ENCODE measurements at regions not wholly inside any gene's neighbourhood (a gene's known extent, or its start where the extent isn't known, plus 50 kb on each side); places are given as distances from the start of the nearest gene placed in this dataset.

DNA sequence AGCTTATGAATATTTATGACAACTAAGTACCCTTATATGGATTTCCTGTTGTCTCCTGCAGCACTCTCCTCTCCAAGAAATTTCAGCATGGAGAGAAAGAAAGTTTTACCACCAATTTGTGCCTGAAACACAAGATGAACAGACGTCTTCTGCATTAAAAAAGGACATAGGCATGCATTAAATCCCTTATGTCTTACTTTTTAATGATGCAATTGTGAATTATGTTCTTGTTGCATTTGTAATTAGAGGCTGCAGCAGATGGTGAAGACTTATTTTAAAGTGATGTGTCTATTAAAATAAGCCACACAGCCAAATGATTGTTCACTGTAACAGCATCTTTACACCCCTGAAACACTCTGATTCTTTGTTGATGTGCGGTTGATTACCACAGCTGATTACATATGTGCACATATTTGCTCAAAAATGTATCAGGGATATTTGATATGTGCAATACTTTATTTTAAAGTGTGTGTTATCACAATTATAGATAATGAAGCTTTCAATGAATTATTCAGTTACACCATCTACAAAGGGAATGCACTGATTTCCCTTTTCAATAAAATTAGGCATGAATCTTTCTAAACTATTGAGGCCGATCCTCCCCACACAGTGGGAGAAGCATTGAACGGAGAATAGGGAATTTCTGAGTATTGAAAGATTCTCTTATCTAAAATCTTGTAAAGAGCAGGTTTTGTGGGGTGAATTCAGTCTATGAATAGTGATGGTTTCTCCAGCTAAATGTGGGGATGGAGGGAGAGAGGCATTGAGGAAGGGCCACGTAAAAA lies 585.1 kb downstream of the SLC4A3 start:
- H3K27me3 ChIP-seq (ENCODE audit: insufficient read depth, low read depth, low read length): no peaks in the 10 kb centered on the region
- H4K20me1 ChIP-seq (ENCODE audit: insufficient read depth): no peaks in the 10 kb centered on the region
- H3K9me3 ChIP-seq (ENCODE audit: low read length): no peaks in the 10 kb centered on the region
- H3K9ac ChIP-seq (ENCODE audit: low read length): no peak overlapping the region
- no peaks in the 10 kb centered on the region for H3K9me2 ChIP-seq (ENCODE audit: insufficient read depth, low read length)
- no peak overlapping the region for H3K4me2 ChIP-seq (ENCODE audit: low read length)
- H3K36me3 ChIP-seq (ENCODE audit: insufficient read depth, low read length): no peaks in the 10 kb centered on the region
- H2AFZ ChIP-seq (ENCODE audit: low read depth, low read length): no peak overlapping the region
- no peaks in the 10 kb centered on the region for H3F3A ChIP-seq (ENCODE audit: insufficient read depth, low read length, poor library complexity, severe bottlenecking)
- no peak for TF ChIP-seq EZH2 (IDR thresholded peaks at IDR 0.05; ENCODE audit: borderline replicate concordance, insufficient read depth, low read length, poor library complexity, severe bottlenecking)
- no peak for TF ChIP-seq RAD21 (conservative IDR thresholded peaks at IDR 0.05)
- TF ChIP-seq EP300 (conservative IDR thresholded peaks at IDR 0.05; ENCODE audit: poor library complexity, severe bottlenecking): no peak
- TF ChIP-seq, protein P1, sequence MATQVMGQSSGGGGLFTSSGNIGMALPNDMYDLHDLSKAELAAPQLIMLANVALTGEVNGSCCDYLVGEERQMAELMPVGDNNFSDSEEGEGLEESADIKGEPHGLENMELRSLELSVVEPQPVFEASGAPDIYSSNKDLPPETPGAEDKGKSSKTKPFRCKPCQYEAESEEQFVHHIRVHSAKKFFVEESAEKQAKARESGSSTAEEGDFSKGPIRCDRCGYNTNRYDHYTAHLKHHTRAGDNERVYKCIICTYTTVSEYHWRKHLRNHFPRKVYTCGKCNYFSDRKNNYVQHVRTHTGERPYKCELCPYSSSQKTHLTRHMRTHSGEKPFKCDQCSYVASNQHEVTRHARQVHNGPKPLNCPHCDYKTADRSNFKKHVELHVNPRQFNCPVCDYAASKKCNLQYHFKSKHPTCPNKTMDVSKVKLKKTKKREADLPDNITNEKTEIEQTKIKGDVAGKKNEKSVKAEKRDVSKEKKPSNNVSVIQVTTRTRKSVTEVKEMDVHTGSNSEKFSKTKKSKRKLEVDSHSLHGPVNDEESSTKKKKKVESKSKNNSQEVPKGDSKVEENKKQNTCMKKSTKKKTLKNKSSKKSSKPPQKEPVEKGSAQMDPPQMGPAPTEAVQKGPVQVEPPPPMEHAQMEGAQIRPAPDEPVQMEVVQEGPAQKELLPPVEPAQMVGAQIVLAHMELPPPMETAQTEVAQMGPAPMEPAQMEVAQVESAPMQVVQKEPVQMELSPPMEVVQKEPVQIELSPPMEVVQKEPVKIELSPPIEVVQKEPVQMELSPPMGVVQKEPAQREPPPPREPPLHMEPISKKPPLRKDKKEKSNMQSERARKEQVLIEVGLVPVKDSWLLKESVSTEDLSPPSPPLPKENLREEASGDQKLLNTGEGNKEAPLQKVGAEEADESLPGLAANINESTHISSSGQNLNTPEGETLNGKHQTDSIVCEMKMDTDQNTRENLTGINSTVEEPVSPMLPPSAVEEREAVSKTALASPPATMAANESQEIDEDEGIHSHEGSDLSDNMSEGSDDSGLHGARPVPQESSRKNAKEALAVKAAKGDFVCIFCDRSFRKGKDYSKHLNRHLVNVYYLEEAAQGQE (IDR thresholded peaks at IDR 0.05; ENCODE audit: borderline replicate concordance): no peak
- TF ChIP-seq, protein P2, sequence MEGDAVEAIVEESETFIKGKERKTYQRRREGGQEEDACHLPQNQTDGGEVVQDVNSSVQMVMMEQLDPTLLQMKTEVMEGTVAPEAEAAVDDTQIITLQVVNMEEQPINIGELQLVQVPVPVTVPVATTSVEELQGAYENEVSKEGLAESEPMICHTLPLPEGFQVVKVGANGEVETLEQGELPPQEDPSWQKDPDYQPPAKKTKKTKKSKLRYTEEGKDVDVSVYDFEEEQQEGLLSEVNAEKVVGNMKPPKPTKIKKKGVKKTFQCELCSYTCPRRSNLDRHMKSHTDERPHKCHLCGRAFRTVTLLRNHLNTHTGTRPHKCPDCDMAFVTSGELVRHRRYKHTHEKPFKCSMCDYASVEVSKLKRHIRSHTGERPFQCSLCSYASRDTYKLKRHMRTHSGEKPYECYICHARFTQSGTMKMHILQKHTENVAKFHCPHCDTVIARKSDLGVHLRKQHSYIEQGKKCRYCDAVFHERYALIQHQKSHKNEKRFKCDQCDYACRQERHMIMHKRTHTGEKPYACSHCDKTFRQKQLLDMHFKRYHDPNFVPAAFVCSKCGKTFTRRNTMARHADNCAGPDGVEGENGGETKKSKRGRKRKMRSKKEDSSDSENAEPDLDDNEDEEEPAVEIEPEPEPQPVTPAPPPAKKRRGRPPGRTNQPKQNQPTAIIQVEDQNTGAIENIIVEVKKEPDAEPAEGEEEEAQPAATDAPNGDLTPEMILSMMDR (IDR thresholded peaks at IDR 0.05; ENCODE audit: poor library complexity, severe bottlenecking): no peak
- no peak for TF ChIP-seq MXI1 (conservative IDR thresholded peaks at IDR 0.05; ENCODE audit: poor library complexity, severe bottlenecking)
- TF ChIP-seq POLR2AphosphoS5 (IDR thresholded peaks at IDR 0.05): no peak
- TF ChIP-seq TAF1 (IDR thresholded peaks at IDR 0.05; ENCODE audit: low read depth): no peak
- TF ChIP-seq SMC3 (conservative IDR thresholded peaks at IDR 0.05; ENCODE audit: poor library complexity): no peak
- H3K79me2 ChIP-seq (replicated peaks; ENCODE audit: insufficient read depth, low read length): no peaks in the 10 kb centered on the region
- H3K4me3 ChIP-seq (ENCODE audit: low read length): no peak overlapping the region
- no peak overlapping the region for H3K27ac ChIP-seq (ENCODE audit: low read length)

DNA sequence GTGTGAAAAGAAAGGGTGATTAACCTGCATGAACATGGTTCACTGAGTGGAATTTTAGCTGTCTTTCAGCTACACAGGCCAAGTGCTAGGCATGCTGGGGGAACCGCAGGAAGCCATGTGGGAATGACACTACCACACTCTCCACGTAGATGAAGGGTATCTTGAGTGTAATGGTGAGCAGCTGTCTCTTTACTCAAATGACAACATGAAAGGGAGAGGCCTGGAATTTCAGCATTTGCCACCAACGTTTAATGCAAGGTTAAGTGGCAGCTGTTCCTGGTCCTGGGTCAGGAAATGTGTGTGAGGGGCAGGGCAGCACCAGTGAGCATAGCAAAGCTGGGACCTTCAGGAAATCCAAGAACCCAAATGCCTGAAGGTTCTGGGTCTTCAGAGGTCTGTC lies 588.4 kb downstream of the SLC4A3 start:
- no peak overlapping the region for H3K4me3 ChIP-seq (ENCODE audit: low read length)
- no peaks in the 10 kb centered on the region for H3F3A ChIP-seq (ENCODE audit: insufficient read depth, low read length, poor library complexity, severe bottlenecking)
- H3K4me2 ChIP-seq (ENCODE audit: low read length): no peak overlapping the region
- H3K36me3 ChIP-seq (ENCODE audit: insufficient read depth, low read length): no peaks in the 10 kb centered on the region
- H3K9me2 ChIP-seq (ENCODE audit: insufficient read depth, low read length): no peaks in the 10 kb centered on the region
- peak; percentile 39 for TF ChIP-seq EP300 (conservative IDR thresholded peaks at IDR 0.05; ENCODE audit: poor library complexity, severe bottlenecking)
- peak; percentile 65 for TF ChIP-seq POLR2AphosphoS5 (IDR thresholded peaks at IDR 0.05)
- TF ChIP-seq, protein P1 (IDR thresholded peaks at IDR 0.05; ENCODE audit: borderline replicate concordance): peak; percentile 18
- no peak for TF ChIP-seq MXI1 (conservative IDR thresholded peaks at IDR 0.05; ENCODE audit: poor library complexity, severe bottlenecking)
- TF ChIP-seq, protein P2 (IDR thresholded peaks at IDR 0.05; ENCODE audit: poor library complexity, severe bottlenecking): no peak
- TF ChIP-seq RAD21 (conservative IDR thresholded peaks at IDR 0.05): no peak
- no peak overlapping the region for H3K9ac ChIP-seq (ENCODE audit: low read length)
- H3K27ac ChIP-seq (ENCODE audit: low read length): no peak overlapping the region
- no peaks in the 10 kb centered on the region for H3K27me3 ChIP-seq (ENCODE audit: insufficient read depth, low read depth, low read length)
- no peak overlapping the region for H2AFZ ChIP-seq (ENCODE audit: low read depth, low read length)
- no peaks in the 10 kb centered on the region for H3K9me3 ChIP-seq (ENCODE audit: low read length)
- no peaks in the 10 kb centered on the region for H3K79me2 ChIP-seq (replicated peaks; ENCODE audit: insufficient read depth, low read length)
- no peaks in the 10 kb centered on the region for H4K20me1 ChIP-seq (ENCODE audit: insufficient read depth)
